ENCODE measurements at regions not wholly inside any gene's neighbourhood (a gene's known extent, or its start where the extent isn't known, plus 50 kb on each side); places are given as distances from the start of the nearest gene placed in this dataset.
"Not testable (repeated sequence)": the region's sequence is repeated elsewhere in the genome, so short reads cannot be mapped to it uniquely, and the experiment has no call there.

- Histone ChIP-seq H3K27me3 (ENCODE audit: control insufficient read depth, insufficient read depth, low read length, poor library complexity, severe bottlenecking) (no peaks in the 10 kb centered on the region), H3K27ac (ENCODE audit: insufficient read depth, low read depth, low read length, poor library complexity, severe bottlenecking) (no peak overlapping the region), H3K9me3 (ENCODE audit: control insufficient read depth, low read length) (no peaks in the 10 kb centered on the region), H3K4me1 (ENCODE audit: control insufficient read depth, insufficient read depth, low read length) (no peaks in the 10 kb centered on the region), H3K4me3 (ENCODE audit: insufficient read depth, low read depth, low read length) (no peak overlapping the region), H3K36me3 (ENCODE audit: control insufficient read depth, insufficient read depth, low read length) (no peaks in the 10 kb centered on the region)
- WGBS, 2 experiments, result 100% methylated on average over 1 of the region's 1 CpG
Observed at GRCh38 chr10:25817200-25817599, 116.8 kb upstream of the MYO3A start.

- Histone ChIP-seq H3K36me3 (ENCODE audit: control insufficient read depth, insufficient read depth, low read length) (no peaks in the 10 kb centered on the region), H3K27ac (ENCODE audit: insufficient read depth, low read depth, low read length, poor library complexity, severe bottlenecking) (no peak overlapping the region), H3K9me3 (ENCODE audit: control insufficient read depth, low read length) (no peaks in the 10 kb centered on the region), H3K27me3 (ENCODE audit: control insufficient read depth, insufficient read depth, low read length, poor library complexity, severe bottlenecking) (no peaks in the 10 kb centered on the region), H3K4me3 (ENCODE audit: insufficient read depth, low read depth, low read length) (no peak overlapping the region), H3K4me1 (ENCODE audit: control insufficient read depth, insufficient read depth, low read length) (no peaks in the 10 kb centered on the region)
- WGBS, 2 experiments, result 37 to 39% methylated on average over 9 of the region's 9 CpGs
Observed at GRCh38 chr10:25818751-25819150, 115.3 kb upstream of the MYO3A start.

GRCh38 chr10:25820472-25820871 lies 113.6 kb upstream of the MYO3A start:
- H3K9me3 ChIP-seq (ENCODE audit: control insufficient read depth, low read length), result no peaks in the 10 kb centered on the region
- H3K27ac ChIP-seq (ENCODE audit: insufficient read depth, low read depth, low read length, poor library complexity, severe bottlenecking), result no peak overlapping the region
- H3K36me3 ChIP-seq (ENCODE audit: control insufficient read depth, insufficient read depth, low read length), result no peaks in the 10 kb centered on the region
- H3K27me3 ChIP-seq (ENCODE audit: control insufficient read depth, insufficient read depth, low read length, poor library complexity, severe bottlenecking), result no peaks in the 10 kb centered on the region
- H3K4me1 ChIP-seq (ENCODE audit: control insufficient read depth, insufficient read depth, low read length), result no peaks in the 10 kb centered on the region
- H3K4me3 ChIP-seq (ENCODE audit: insufficient read depth, low read depth, low read length), result no peak overlapping the region
- 90 to 96% methylated on average over 2 of the region's 2 CpGs for WGBS, 2 experiments

DNA sequence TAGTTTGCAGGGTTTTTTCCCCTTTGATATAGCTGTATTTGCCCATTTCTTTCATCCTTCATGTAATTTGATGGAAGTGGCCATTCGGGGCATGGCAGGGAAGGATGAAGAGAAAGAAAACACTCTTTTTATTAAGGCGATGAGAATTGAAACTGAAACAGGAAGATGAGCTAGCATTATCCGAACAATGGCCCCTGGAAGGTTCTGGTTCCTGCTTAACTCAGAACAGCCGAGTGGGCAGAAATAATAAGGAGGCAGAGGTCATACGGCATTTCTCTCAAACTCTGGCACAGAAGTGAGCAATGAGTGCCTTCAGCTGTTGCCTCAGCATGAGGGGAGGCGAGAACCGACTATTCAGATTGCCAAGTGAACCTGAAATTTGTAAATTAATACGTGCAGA lies 113.2 kb upstream of the MYO3A start:
- WGBS, 2 experiments, result 91 to 94% methylated on average over 8 of the region's 8 CpGs
- Histone ChIP-seq H3K4me3 (ENCODE audit: insufficient read depth, low read depth, low read length) (no peak overlapping the region), H3K36me3 (ENCODE audit: control insufficient read depth, insufficient read depth, low read length) (no peaks in the 10 kb centered on the region), H3K4me1 (ENCODE audit: control insufficient read depth, insufficient read depth, low read length) (no peaks in the 10 kb centered on the region), H3K9me3 (ENCODE audit: control insufficient read depth, low read length) (no peaks in the 10 kb centered on the region), H3K27me3 (ENCODE audit: control insufficient read depth, insufficient read depth, low read length, poor library complexity, severe bottlenecking) (no peaks in the 10 kb centered on the region), H3K27ac (ENCODE audit: insufficient read depth, low read depth, low read length, poor library complexity, severe bottlenecking) (no peak overlapping the region)

- Histone ChIP-seq H3K4me3 (ENCODE audit: insufficient read depth, low read depth, low read length) (no peak overlapping the region), H3K9me3 (ENCODE audit: control insufficient read depth, low read length) (no peaks in the 10 kb centered on the region), H3K27ac (ENCODE audit: insufficient read depth, low read depth, low read length, poor library complexity, severe bottlenecking) (no peak overlapping the region), H3K4me1 (ENCODE audit: control insufficient read depth, insufficient read depth, low read length) (no peaks in the 10 kb centered on the region), H3K27me3 (ENCODE audit: control insufficient read depth, insufficient read depth, low read length, poor library complexity, severe bottlenecking) (no peaks in the 10 kb centered on the region), H3K36me3 (ENCODE audit: control insufficient read depth, insufficient read depth, low read length) (no peaks in the 10 kb centered on the region)
- 60 to 66% methylated on average over 4 of the region's 4 CpGs for WGBS, 2 experiments
Observed at GRCh38 chr10:25824050-25824449, 110.0 kb upstream of the MYO3A start.

DNA sequence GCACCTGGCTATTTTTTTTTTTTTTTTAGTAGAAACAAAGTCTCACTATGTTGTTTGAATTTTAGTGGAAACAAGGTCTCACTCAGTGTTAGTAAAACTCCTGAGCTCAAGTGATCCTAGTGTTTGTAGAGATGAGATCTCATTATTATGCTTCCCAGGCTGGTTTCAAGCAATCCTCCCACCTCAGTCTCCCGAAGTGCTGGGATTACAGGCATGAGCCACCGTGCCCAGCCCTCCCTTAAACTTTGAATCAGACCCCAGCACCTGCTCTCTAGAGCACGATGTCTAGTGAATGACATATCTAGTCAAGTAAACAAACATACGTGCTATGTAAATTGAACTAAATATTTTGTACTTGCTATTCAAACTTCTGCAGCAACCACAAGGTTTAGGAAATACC lies 105.6 kb upstream of the MYO3A start:
- no peak overlapping the region for H3K27ac ChIP-seq (ENCODE audit: insufficient read depth, low read depth, low read length, poor library complexity, severe bottlenecking)
- no peak overlapping the region for H3K4me3 ChIP-seq (ENCODE audit: insufficient read depth, low read depth, low read length)
- no peaks in the 10 kb centered on the region for H3K4me1 ChIP-seq (ENCODE audit: control insufficient read depth, insufficient read depth, low read length)
- WGBS, 2 experiments, result 49 to 50% methylated on average over 3 to 4 of the region's 4 CpGs
- H3K9me3 ChIP-seq (ENCODE audit: control insufficient read depth, low read length), result no peaks in the 10 kb centered on the region
- no peaks in the 10 kb centered on the region for H3K27me3 ChIP-seq (ENCODE audit: control insufficient read depth, insufficient read depth, low read length, poor library complexity, severe bottlenecking)
- no peaks in the 10 kb centered on the region for H3K36me3 ChIP-seq (ENCODE audit: control insufficient read depth, insufficient read depth, low read length)

DNA sequence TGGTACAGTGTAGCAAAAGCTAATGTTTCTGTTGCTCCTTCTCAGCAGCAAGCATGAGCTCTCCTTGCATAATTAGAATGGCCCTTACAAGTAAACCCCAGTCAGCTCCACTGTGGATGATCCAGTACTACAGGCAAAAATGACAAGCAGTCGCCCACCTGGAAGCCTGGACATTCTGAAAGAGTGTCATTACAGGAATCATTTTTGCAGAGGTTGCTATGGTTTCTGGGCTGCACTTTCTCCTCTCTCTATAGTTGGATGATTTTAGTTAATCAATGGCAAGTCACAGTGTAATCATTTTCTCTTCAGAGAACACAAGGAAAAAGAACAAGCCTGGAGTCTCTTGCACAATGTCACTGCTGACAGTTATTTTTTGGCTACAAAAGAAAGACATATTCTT lies 102.9 kb upstream of the MYO3A start:
- no peak overlapping the region for H3K27ac ChIP-seq (ENCODE audit: insufficient read depth, low read depth, low read length, poor library complexity, severe bottlenecking)
- H3K9me3 ChIP-seq (ENCODE audit: control insufficient read depth, low read length), result no peaks in the 10 kb centered on the region
- no peak overlapping the region for H3K4me3 ChIP-seq (ENCODE audit: insufficient read depth, low read depth, low read length)
- H3K36me3 ChIP-seq (ENCODE audit: control insufficient read depth, insufficient read depth, low read length), result no peaks in the 10 kb centered on the region
- WGBS, 2 experiments, result 80 to 87% methylated on average over 1 of the region's 1 CpG
- no peaks in the 10 kb centered on the region for H3K27me3 ChIP-seq (ENCODE audit: control insufficient read depth, insufficient read depth, low read length, poor library complexity, severe bottlenecking)
- H3K4me1 ChIP-seq (ENCODE audit: control insufficient read depth, insufficient read depth, low read length), result no peaks in the 10 kb centered on the region

DNA sequence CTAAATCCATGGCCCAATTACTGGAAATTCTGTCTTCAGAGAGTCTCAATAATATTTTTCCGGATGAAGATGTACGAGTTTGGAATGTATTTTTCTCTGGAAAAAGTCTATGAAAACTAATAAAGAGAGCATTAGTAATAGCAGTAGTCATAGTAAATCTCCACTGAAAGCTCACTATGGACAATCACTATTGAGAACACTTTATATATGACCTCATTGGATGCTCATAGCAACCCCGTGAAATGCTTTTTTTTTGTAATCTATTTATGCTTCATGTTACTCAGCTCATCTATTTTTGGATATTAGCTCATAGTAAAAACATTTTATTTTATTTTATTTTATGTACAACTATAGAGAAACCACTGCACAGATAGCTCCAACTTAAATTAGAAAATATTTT lies 94.3 kb upstream of the MYO3A start:
- Histone ChIP-seq H3K9me3 (ENCODE audit: control insufficient read depth, low read length) (no peaks in the 10 kb centered on the region), H3K27ac (ENCODE audit: insufficient read depth, low read depth, low read length, poor library complexity, severe bottlenecking) (no peak overlapping the region), H3K27me3 (ENCODE audit: control insufficient read depth, insufficient read depth, low read length, poor library complexity, severe bottlenecking) (no peaks in the 10 kb centered on the region), H3K4me3 (ENCODE audit: insufficient read depth, low read depth, low read length) (no peak overlapping the region), H3K36me3 (ENCODE audit: control insufficient read depth, insufficient read depth, low read length) (no peaks in the 10 kb centered on the region), H3K4me1 (ENCODE audit: control insufficient read depth, insufficient read depth, low read length) (no peaks in the 10 kb centered on the region)
- 100% methylated on average over 3 of the region's 3 CpGs for WGBS, 2 experiments

GRCh38 chr10:25840875-25841274 lies 93.2 kb upstream of the MYO3A start:
- not testable (repeated sequence) for H3K4me1 ChIP-seq (ENCODE audit: control insufficient read depth, insufficient read depth, low read length); H3K27me3 ChIP-seq (ENCODE audit: control insufficient read depth, insufficient read depth, low read length, poor library complexity, severe bottlenecking); H3K9me3 ChIP-seq (ENCODE audit: control insufficient read depth, low read length); H3K27ac ChIP-seq (ENCODE audit: insufficient read depth, low read depth, low read length, poor library complexity, severe bottlenecking); H3K36me3 ChIP-seq (ENCODE audit: control insufficient read depth, insufficient read depth, low read length); H3K4me3 ChIP-seq (ENCODE audit: insufficient read depth, low read depth, low read length)
- WGBS, 2 experiments, result 93 to 96% methylated on average over 2 to 3 of the region's 3 CpGs

- no peaks in the 10 kb centered on the region for H3K36me3 ChIP-seq (ENCODE audit: control insufficient read depth, insufficient read depth, low read length)
- no peaks in the 10 kb centered on the region for H3K9me3 ChIP-seq (ENCODE audit: control insufficient read depth, low read length)
- no peak overlapping the region for H3K27ac ChIP-seq (ENCODE audit: insufficient read depth, low read depth, low read length, poor library complexity, severe bottlenecking)
- H3K4me3 ChIP-seq (ENCODE audit: insufficient read depth, low read depth, low read length), result no peak overlapping the region
- 88 to 92% methylated on average over 6 of the region's 6 CpGs for WGBS, 2 experiments
- no peaks in the 10 kb centered on the region for H3K4me1 ChIP-seq (ENCODE audit: control insufficient read depth, insufficient read depth, low read length)
- H3K27me3 ChIP-seq (ENCODE audit: control insufficient read depth, insufficient read depth, low read length, poor library complexity, severe bottlenecking), result no peaks in the 10 kb centered on the region
Observed at GRCh38 chr10:25842146-25842545, 91.9 kb upstream of the MYO3A start.

DNA sequence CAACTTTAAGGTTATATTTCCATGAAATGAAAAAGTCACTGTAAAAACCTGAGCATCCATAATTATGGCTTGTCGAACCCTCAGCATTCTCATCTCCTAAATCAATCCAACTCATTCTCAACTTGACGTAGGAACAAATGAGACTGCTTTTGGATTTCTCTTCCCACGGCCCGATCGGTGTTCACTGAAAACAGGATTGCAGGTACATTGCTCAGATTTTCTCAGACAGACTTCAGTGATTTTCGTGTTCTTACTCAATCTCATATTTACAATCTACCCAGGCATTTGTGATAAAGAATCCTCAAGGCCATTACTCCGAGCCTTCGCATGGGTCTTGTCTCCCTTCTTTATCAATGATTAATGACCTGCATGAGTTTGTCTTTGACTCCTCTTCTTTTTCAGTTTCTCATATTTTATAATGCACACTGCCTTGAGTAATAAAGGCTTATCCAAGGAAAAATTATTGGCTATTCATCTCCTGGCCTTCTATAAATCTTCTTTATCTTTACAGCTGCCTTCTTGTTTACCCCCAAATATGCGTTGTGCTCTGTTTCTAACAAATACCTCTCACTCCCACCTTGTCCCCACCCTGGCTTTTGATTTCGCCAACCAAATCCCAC lies 90.4 kb upstream of the MYO3A start:
- 94 to 96% methylated on average over 10 of the region's 10 CpGs for WGBS, 2 experiments
- Histone ChIP-seq H3K27me3 (ENCODE audit: control insufficient read depth, insufficient read depth, low read length, poor library complexity, severe bottlenecking) (no peaks in the 10 kb centered on the region), H3K36me3 (ENCODE audit: control insufficient read depth, insufficient read depth, low read length) (no peaks in the 10 kb centered on the region), H3K27ac (ENCODE audit: insufficient read depth, low read depth, low read length, poor library complexity, severe bottlenecking) (no peak overlapping the region), H3K4me1 (ENCODE audit: control insufficient read depth, insufficient read depth, low read length) (no peaks in the 10 kb centered on the region), H3K4me3 (ENCODE audit: insufficient read depth, low read depth, low read length) (no peak overlapping the region), H3K9me3 (ENCODE audit: control insufficient read depth, low read length) (no peaks in the 10 kb centered on the region)

Data from ectodermal cell (in vitro differentiated cells).